ENCODE measurements at regions not wholly inside any gene's neighbourhood (a gene's known extent, or its start where the extent isn't known, plus 50 kb on each side); places are given as distances from the start of the nearest gene placed in this dataset.

GRCh38 chr1:22231068-22231593, 88.2 kb upstream of the WNT4 start:
- Mint-ChIP-seq H3K36me3 (ENCODE audit: low read depth) (no peaks in the 10 kb centered on the region), H3K4me3 (no peak overlapping the region), H3K27ac (no peak overlapping the region), H3K4me1 (ENCODE audit: low read depth) (no peaks in the 10 kb centered on the region), H3K27me3 (peaks cover 22% of the 10 kb centered on the region), H3K9me3 (no peaks in the 10 kb centered on the region)
- no peak for DNase-seq

DNA sequence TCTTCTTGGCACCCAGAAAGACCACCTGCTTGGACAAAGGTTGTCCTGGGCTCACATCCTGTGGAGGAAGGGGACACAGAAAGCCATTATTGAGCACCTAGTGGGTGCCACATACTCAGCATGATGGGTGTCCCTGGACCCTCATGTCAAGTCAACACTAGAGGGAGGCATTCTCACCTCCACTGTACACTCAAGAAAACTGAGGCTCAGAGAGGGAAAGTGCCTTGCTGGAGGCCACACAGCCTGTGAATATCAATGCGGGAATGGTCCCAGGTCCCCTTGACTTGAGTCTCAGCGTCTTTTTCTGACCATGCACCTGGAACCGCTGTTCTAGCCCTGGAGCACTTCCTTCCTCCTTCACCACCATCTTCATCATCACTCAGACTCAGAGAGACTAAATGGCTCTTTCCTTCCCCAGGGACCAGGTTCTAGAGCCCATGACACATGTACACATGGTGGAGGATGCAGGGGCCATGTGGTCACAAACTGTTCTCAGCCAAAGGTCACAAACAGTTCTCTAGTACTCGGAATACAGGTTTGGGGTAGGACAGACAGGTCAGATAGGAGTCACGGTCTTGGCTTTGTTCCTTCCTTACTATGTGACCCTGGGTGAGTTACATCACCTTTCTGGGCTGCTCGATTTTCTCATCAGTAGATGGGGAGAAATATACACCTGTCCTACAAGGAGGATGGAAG, 89.2 kb upstream of the WNT4 start:
- Mint-ChIP-seq H3K4me1 (ENCODE audit: low read depth) (no peaks in the 10 kb centered on the region), H3K36me3 (ENCODE audit: low read depth) (no peaks in the 10 kb centered on the region), H3K9me3 (no peaks in the 10 kb centered on the region), H3K27ac (no peak overlapping the region), H3K4me3 (no peak overlapping the region), H3K27me3 (peaks cover 22% of the 10 kb centered on the region)
- no peak for DNase-seq

DNA sequence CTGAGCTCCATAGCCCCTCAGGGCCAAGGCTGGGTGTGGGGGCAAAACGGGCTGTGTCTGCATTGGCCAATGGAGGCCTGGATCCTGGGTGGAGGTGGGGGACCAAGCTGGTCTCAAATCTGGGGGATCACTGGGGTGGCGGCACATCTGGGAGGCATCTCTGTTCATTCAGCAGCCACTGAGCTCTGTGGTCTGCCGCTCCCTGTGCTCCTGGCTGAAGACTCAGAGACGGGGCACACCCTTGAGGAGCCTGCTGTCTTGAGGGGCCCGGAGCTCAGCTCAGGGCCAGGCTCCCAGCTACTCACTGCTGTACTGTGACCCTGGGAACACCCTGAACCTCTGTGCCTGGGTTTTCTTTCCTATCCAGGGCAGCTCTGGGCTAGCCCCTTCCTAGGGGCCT, 90.3 kb upstream of the WNT4 start:
- H3K4me3 Mint-ChIP-seq, result no peak overlapping the region
- H3K27me3 Mint-ChIP-seq, result peaks cover 22% of the 10 kb centered on the region
- H3K27ac Mint-ChIP-seq, result no peak overlapping the region
- DNase-seq, result no peak
- H3K9me3 Mint-ChIP-seq, result no peaks in the 10 kb centered on the region
- H3K4me1 Mint-ChIP-seq (ENCODE audit: low read depth), result no peaks in the 10 kb centered on the region
- no peaks in the 10 kb centered on the region for H3K36me3 Mint-ChIP-seq (ENCODE audit: low read depth)

- no peak overlapping the region for H3K4me3 Mint-ChIP-seq
- H3K4me1 Mint-ChIP-seq (ENCODE audit: low read depth), result no peaks in the 10 kb centered on the region
- no peak for DNase-seq
- H3K27me3 Mint-ChIP-seq, result peaks cover 22% of the 10 kb centered on the region
- no peak overlapping the region for H3K27ac Mint-ChIP-seq
- no peaks in the 10 kb centered on the region for H3K9me3 Mint-ChIP-seq
- no peaks in the 10 kb centered on the region for H3K36me3 Mint-ChIP-seq (ENCODE audit: low read depth)
Observed at GRCh38 chr1:22234476-22235030, 91.7 kb upstream of the WNT4 start.

DNA sequence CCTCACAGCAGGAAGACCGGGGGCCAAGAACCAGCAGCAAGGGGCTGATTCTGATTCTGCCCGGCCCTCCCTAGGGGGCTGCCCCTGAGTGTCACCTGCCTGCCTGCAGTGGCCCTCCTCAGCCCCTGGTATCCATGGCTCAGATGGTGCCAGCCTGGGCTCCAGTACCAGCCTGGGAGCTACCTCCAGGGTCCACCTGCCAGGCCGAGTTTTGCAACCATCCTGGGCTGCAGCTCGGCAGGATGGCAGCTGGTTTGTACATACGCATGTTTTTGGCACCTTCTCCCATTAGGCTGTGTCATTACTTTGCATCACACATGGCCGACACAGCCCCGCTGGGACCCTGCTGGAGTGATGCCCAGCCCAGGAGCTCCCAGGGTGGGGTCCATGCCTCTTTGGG, 93.3 kb upstream of the WNT4 start:
- Mint-ChIP-seq H3K27ac (no peak overlapping the region), H3K36me3 (ENCODE audit: low read depth) (no peaks in the 10 kb centered on the region), H3K4me1 (ENCODE audit: low read depth) (no peaks in the 10 kb centered on the region), H3K4me3 (no peak overlapping the region), H3K9me3 (no peaks in the 10 kb centered on the region), H3K27me3 (peaks cover 19% of the 10 kb centered on the region)
- DNase-seq, result no peak

DNA sequence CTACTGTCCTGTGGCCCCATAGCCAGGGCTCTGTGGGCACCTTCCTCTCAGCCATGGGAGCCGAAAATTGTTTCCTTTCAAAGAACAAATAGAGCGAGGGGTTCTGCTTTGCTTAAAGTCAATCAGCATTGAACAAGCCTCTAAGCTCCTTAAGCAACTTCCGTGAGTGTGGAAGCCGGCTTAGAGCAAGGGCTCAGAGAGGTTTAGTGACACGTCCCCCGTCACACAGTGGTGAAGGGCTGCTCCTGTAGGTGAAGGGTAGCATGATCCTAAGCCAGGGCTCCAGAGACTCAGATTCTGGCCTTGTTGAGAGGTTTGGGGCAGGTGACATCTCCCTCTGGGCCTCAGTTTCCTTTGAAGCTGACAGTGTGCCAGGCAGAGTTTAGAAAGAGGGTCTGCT, 94.0 kb upstream of the WNT4 start:
- H3K9me3 Mint-ChIP-seq, result no peaks in the 10 kb centered on the region
- no peaks in the 10 kb centered on the region for H3K4me1 Mint-ChIP-seq (ENCODE audit: low read depth)
- no peaks in the 10 kb centered on the region for H3K36me3 Mint-ChIP-seq (ENCODE audit: low read depth)
- H3K27ac Mint-ChIP-seq, result no peak overlapping the region
- DNase-seq, result no peak
- H3K27me3 Mint-ChIP-seq, result peaks cover 15% of the 10 kb centered on the region
- H3K4me3 Mint-ChIP-seq, result no peak overlapping the region

DNA sequence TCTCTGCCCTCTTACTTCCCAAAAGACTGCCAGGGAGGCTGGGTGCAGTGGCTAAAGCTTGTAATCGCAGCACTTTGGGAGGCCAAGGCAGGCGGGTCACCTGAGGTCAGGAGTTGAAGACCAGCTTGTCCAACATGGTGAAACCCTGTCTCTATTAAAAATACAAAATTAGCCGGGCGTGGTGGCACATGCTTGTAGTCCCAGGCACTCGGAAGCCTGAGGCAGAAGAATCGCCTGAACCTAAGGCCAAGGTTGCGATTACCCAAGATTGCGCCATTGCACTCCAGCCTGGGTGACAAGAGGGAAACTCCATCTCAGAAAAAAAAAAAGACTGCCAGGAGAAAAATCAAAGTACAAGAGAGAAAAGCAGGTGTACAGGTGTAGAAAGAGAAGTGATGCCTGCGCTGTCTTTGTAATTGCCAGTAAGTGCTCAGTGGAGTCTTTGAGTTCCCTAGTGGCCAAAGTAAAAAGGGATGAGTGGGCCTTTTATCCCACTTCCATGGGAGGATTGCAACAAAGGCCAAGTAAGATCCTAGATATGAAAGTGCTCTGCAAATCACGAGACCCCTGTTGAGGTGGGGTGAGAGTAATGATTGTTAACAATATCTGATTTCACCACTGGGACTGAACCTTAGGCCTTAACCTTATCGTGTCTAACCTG, 94.7 kb upstream of the WNT4 start:
- Mint-ChIP-seq H3K27me3 (peaks cover 8% of the 10 kb centered on the region), H3K27ac (no peak overlapping the region), H3K9me3 (no peaks in the 10 kb centered on the region), H3K4me3 (no peak overlapping the region), H3K36me3 (ENCODE audit: low read depth) (no peaks in the 10 kb centered on the region), H3K4me1 (ENCODE audit: low read depth) (no peaks in the 10 kb centered on the region)
- DNase-seq, result no peak

DNA sequence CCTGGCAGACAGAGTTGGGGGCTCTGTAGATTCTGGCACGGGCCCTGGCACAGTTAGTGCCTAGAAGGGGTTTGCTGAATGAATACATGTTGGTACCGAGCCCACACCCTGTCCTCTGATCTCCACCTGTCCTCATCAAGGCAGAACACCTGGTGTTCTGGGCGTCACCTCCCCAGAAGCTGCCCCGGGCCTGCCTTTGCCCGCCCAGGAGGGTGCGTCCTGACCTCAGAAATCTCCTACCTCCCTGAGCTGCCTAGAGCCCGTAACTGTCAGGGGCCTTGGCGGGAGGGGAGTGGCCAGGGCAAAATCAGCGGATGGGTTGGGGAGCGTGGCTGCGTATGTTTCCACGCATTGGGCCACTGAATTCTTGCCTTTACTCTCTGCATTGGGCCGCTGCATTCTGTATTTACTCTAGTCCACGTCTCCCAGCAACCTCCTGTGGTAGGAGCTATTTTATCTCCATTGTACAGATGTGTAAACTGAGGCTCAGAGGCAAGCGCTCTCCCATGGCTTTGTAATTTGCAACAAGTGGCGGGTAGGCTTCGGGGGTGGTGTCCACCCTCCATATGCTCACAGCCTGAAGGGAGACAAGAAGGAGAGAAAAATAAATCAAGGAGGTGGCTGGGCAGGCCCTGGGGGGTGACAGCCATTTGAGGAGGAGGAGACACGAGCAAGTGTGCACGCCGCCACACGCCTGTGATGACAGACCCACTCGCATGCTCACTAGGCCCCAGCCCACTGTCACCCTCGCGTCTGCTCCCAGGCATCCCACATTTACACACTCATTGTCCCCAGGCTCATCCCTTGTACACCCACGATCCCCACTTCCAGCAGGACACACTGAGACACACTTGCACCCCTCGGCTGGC, 95.7 kb upstream of the WNT4 start:
- Mint-ChIP-seq H3K27me3 (peaks cover 11% of the 10 kb centered on the region), H3K27ac (no peak overlapping the region), H3K4me3 (no peak overlapping the region)

GRCh38 chr1:22239378-22239777, 96.5 kb upstream of the WNT4 start:
- Mint-ChIP-seq H3K9me3 (no peaks in the 10 kb centered on the region), H3K36me3 (ENCODE audit: low read depth) (no peaks in the 10 kb centered on the region), H3K27me3 (peaks cover 9% of the 10 kb centered on the region), H3K27ac (no peak overlapping the region), H3K4me3 (no peak overlapping the region), H3K4me1 (ENCODE audit: low read depth) (no peaks in the 10 kb centered on the region)
- DNase-seq, result no peak

More for the DNA sequence above, 95.7 kb upstream of the WNT4 start:
- H3K4me1 Mint-ChIP-seq (ENCODE audit: low read depth), result no peaks in the 10 kb centered on the region
- no peak for DNase-seq
- no peaks in the 10 kb centered on the region for H3K36me3 Mint-ChIP-seq (ENCODE audit: low read depth)
- no peaks in the 10 kb centered on the region for H3K9me3 Mint-ChIP-seq

DNA sequence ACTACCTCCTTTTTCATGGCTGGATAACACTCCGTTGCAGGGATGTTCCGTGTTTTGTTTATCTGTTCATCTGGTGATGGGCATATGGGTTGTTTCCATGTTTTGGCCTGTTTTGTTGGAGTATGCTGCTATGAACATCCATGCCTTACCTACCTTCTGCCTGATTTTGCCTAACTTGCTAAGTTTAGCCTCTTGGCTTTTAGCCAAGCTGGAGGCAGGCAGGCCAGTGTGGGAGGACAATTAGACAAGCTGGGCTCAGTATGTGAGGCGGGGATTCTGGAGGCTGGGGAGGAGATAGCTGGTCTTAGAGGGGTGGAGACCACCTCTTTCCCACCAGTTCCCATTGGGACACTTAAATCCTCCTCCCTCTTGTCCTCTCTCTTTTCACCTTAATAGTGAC, 98.4 kb upstream of the WNT4 start:
- H3K9me3 Mint-ChIP-seq, result no peaks in the 10 kb centered on the region
- H3K4me1 Mint-ChIP-seq (ENCODE audit: low read depth), result no peaks in the 10 kb centered on the region
- H3K36me3 Mint-ChIP-seq (ENCODE audit: low read depth), result no peaks in the 10 kb centered on the region
- no peak overlapping the region for H3K27ac Mint-ChIP-seq
- no peak for DNase-seq
- no peak overlapping the region for H3K4me3 Mint-ChIP-seq
- H3K27me3 Mint-ChIP-seq, result peaks cover 5% of the 10 kb centered on the region

DNA sequence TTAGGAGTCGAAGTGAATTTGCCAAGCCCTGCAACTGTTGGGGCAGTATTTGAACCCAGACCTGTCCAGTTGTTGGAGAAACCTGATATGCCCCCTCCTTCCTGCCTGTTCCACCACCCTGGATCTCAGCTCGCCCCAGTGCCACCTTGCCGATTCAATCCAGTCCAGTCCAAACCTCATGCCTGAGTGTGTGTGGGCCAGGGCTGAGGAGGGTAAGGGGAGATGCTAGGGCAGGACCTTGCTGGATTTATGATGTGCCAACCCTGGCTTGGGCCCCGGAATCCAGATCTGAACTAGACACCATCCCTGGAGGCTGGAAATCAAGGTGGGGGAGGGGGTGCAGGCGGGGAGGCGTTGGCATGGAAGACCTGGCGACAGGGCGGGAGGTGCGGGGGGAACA, 98.9 kb upstream of the WNT4 start:
- DNase-seq, result no peak
- Mint-ChIP-seq H3K9me3 (no peaks in the 10 kb centered on the region), H3K27me3 (peaks cover 5% of the 10 kb centered on the region), H3K36me3 (ENCODE audit: low read depth) (no peaks in the 10 kb centered on the region), H3K4me3 (no peak overlapping the region), H3K4me1 (ENCODE audit: low read depth) (no peaks in the 10 kb centered on the region), H3K27ac (no peak overlapping the region)

DNA sequence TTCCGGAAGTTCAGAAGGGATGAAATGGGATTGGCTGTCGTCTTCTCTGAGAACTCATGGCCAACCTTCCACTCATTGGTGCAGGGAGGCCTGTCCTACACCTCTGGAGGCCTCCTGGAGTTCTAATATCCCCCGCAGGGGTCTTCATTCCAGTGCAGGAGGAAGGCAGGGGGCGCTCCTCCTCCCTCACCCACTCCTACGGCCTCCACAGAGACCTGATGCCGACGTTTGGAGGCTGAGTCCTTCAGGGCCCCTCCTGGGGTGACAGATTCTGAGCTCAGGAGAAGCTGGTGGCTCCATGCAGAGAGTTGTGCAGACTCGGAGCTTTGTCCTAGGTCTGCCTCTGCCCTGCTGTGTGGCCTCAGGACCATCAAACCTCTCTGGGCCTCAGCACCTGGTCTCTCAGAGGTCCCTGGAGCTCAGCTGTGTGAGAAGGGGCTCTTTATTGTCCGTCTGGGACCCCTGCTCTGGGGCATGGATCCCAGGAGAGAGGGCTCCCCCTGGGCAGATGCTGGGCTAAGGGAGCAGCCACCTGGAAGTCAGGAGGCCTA, 102.3 kb upstream of the WNT4 start:
- Mint-ChIP-seq H3K36me3 (ENCODE audit: low read depth) (no peaks in the 10 kb centered on the region), H3K4me1 (ENCODE audit: low read depth) (no peaks in the 10 kb centered on the region), H3K9me3 (no peaks in the 10 kb centered on the region), H3K27me3 (peaks cover 17% of the 10 kb centered on the region), H3K4me3 (no peak overlapping the region), H3K27ac (no peak overlapping the region)
- DNase-seq, result no peak

DNA sequence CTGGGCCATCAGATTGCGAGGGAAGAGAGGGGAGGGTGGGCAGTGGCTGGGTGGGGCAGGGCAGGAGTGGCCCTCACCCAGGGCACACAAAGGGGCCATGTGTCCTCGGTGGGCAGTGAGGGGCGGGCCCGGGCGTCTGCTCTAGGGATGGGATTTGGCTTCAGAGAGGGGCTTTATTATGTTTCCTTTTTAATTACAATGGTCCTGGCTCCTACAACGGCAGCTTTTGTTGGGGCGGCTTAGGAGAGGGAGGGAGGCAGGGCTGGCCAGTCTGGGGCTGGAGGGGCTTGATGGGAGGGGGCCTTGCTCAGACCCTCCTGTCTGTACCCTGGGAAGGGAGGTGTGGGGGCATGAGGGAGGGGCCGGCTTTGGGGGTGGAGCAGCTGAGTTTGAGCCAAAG, 102.8 kb upstream of the WNT4 start:
- no peak overlapping the region for H3K4me3 Mint-ChIP-seq
- no peaks in the 10 kb centered on the region for H3K9me3 Mint-ChIP-seq
- no peaks in the 10 kb centered on the region for H3K4me1 Mint-ChIP-seq (ENCODE audit: low read depth)
- no peaks in the 10 kb centered on the region for H3K36me3 Mint-ChIP-seq (ENCODE audit: low read depth)
- no peak for DNase-seq
- no peak overlapping the region for H3K27ac Mint-ChIP-seq
- peaks cover 19% of the 10 kb centered on the region for H3K27me3 Mint-ChIP-seq

DNA sequence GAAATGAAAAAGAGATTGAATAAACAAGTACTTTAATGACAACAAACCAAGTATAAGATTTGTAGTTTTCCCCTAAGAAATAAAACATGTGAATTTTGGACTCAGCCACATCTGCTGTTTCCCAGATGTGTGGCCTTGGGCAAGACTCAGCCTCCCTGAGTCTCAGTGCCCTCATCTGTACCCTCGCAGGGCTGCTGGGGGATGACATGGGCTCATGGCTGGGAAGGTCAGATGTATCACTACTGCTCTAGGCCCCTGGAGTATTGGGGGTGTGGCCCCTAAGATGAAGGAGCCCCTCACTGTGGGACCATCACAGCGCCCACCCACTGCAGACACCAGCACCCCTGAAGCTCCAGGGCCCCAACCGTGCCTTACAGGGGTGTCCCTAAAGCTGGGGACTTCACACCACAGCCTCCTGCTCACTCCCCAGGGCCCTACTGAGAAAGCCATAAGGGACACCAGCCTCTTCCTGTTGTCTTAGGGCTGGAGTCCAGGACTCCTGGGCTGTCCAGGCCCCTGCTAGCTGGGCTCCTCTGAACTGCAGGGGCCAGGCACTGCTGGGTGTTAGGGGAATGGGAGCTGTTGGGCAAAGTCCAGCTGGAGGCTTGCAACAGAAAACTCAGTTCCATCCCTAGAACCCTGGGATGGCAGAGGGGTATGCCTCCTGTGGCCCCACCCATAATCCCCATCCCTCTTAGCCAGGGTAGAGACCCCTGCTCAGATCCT, 104.0 kb upstream of the WNT4 start:
- no peak overlapping the region for H3K27ac Mint-ChIP-seq
- peaks cover 21% of the 10 kb centered on the region for H3K27me3 Mint-ChIP-seq
- H3K9me3 Mint-ChIP-seq, result no peaks in the 10 kb centered on the region
- H3K4me1 Mint-ChIP-seq (ENCODE audit: low read depth), result no peaks in the 10 kb centered on the region
- DNase-seq, result no peak
- no peaks in the 10 kb centered on the region for H3K36me3 Mint-ChIP-seq (ENCODE audit: low read depth)
- no peak overlapping the region for H3K4me3 Mint-ChIP-seq
